ENCODE measurements at regions not wholly inside any gene's neighbourhood (a gene's known extent, or its start where the extent isn't known, plus 50 kb on each side); places are given as distances from the start of the nearest gene placed in this dataset.
A peak's percentile ranks its signal among the peaks of the same experiment; 100 is the strongest.

- Histone ChIP-seq H3K27ac (ENCODE audit: low read depth, low read length) (no peak overlapping the region), H4K20me1 (replicated peaks in 1 of 2; ENCODE audit: control insufficient read depth in 1 of 2, insufficient read depth in 2 of 2, low read length in 2 of 2) (no peaks in the 10 kb centered on the region), H3K9me3 (ENCODE audit: insufficient read depth in 2 of 2, low read depth in 1 of 2, low read length in 1 of 2) (no peaks in the 10 kb centered on the region), H3K9ac (replicated peaks in 1 of 4; ENCODE audit: extremely low read depth in 1 of 4, low read depth in 3 of 4, low read length in 3 of 4) (no peak overlapping the region), H2BK120ac (replicated peaks; ENCODE audit: low read depth, low read length) (no peak overlapping the region), H3K27me3 (replicated peaks in 1 of 4; ENCODE audit: control insufficient read depth in 3 of 4, extremely low read depth in 1 of 4, insufficient read depth in 3 of 4, low read length in 3 of 4) (no peaks in the 10 kb centered on the region), H2AFZ (ENCODE audit: low read length) (no peak overlapping the region), H3K4me2 (ENCODE audit: insufficient read depth in 1 of 2, low read depth in 2 of 2, low read length in 2 of 2) (peak overlapping the region; percentile 6 to 31; a peak in 1 of 4 replicates), H3K18ac (ENCODE audit: extremely low read depth, low read length) (no peak overlapping the region), H2BK20ac (ENCODE audit: low read length) (no peak overlapping the region), H2BK15ac (ENCODE audit: low read length) (no peak overlapping the region), H3K4me3 (ENCODE audit: extremely low read depth in 1 of 4, insufficient read depth in 2 of 4, low read depth in 3 of 4, low read length in 4 of 4) (no peak overlapping the region), H3K36me3 (ENCODE audit: control insufficient read depth in 2 of 4, insufficient read depth in 4 of 4, low read length in 3 of 4) (no peaks in the 10 kb centered on the region), H3K23ac (ENCODE audit: insufficient read length) (no peak overlapping the region), H3K79me2 (ENCODE audit: control insufficient read depth in 1 of 2, insufficient read depth in 2 of 2, low read length in 2 of 2) (no peaks in the 10 kb centered on the region), H2AK5ac (ENCODE audit: low read depth, low read length) (peak overlapping the region; percentile 46; the same call in 1 of the 2 replicates), H3K14ac (ENCODE audit: insufficient read length) (no peak overlapping the region), H4K5ac (ENCODE audit: insufficient read length, low read depth, low read length) (no peak overlapping the region), H3K4ac (replicated peaks; ENCODE audit: insufficient read length, low read depth, low read length) (peak overlapping the region; percentile 59), H3K23me2 (ENCODE audit: low read depth, low read length) (no peaks in the 10 kb centered on the region), H3K4me1 (replicated peaks in 1 of 4; ENCODE audit: control insufficient read depth in 3 of 4, insufficient read depth in 4 of 4, low read length in 3 of 4) (peaks cover 0 to 13% (median 1%) of the 10 kb centered on the region in 4 experiments; a peak in 2 of 7 replicates), H2BK5ac (ENCODE audit: low read depth, low read length) (no peak overlapping the region), H2BK12ac (ENCODE audit: low read depth, low read length) (peak overlapping the region; percentile 77), H3K79me1 (ENCODE audit: low read depth, low read length) (no peaks in the 10 kb centered on the region), H4K8ac (ENCODE audit: extremely low read depth, insufficient read depth, low read length) (no peak overlapping the region), H3K56ac (replicated peaks; ENCODE audit: insufficient read length, low read depth, low read length) (no peak overlapping the region), H4K91ac (replicated peaks; ENCODE audit: insufficient read length, low read length) (peak overlapping the region; percentile 39)
- ChIA-PET POLR2A (ENCODE audit: partially characterized antibody) (no interaction called here), CTCF (ENCODE audit: partially characterized antibody) (interaction anchor here (1.2 to 2.6 kb wide), 2 partner anchors 13 to 84 kb away, joined by 4 to 11 read pairs; no protein-coding TSS in a partner anchor)
- DNase-seq (ENCODE audit: low read depth in 1 of 2, low spot score in 2 of 2): no peak
- no peak for FAIRE-seq
- TF ChIP-seq KDM1A (IDR thresholded peaks at IDR 0.05; ENCODE audit: borderline replicate concordance, low read length) (no peak), SP4 (IDR thresholded peaks at IDR 0.05; ENCODE audit: low read length) (no peak), SIN3A (conservative IDR thresholded peaks at IDR 0.05 in 1 of 2, IDR thresholded peaks at IDR 0.05 in 1 of 2; ENCODE audit: low read depth in 1 of 2, low read length in 2 of 2) (no peak), NRF1 (IDR thresholded peaks at IDR 0.05; ENCODE audit: low read depth, low read length) (no peak), JUN (IDR thresholded peaks at IDR 0.05; ENCODE audit: low read depth, low read length) (no peak), RNF2 (IDR thresholded peaks at IDR 0.05; ENCODE audit: borderline replicate concordance, low read depth, low read length, missing control alignments, poor library complexity, severe bottlenecking) (no peak), EGR1 (IDR thresholded peaks at IDR 0.05; ENCODE audit: borderline replicate concordance, low read depth, low read length) (no peak), KDM5A (IDR thresholded peaks at IDR 0.05; ENCODE audit: low read length) (no peak), ATF2 (IDR thresholded peaks at IDR 0.05; ENCODE audit: low read length) (no peak)
- WGBS, 2 experiments (ENCODE audit: extremely low coverage in 1 of 2, insufficient coverage in 1 of 2, insufficient read length in 1 of 2, insufficient replicate concordance in 2 of 2, low coverage in 1 of 2, low lambda C conversion rate in 2 of 2, missing lambda C conversion rate in 1 of 2): 79% methylated on average over 12 of the region's 12 CpGs; no CpG with 5 or more reads in 1 of the 2 experiments
Measured at GRCh38 chr16:77499373-77500285, 64.8 kb upstream of the ADAMTS18 start.

Data from H1 (cell line).